GM19023 (cell line): ENCODE measurements at regions not wholly inside any gene's neighbourhood (a gene's known extent, or its start where the extent isn't known, plus 50 kb on each side); places are given as distances from the start of the nearest gene placed in this dataset.

Source experiments
- ATAC-seq: cut with Tn5 transposase; IDR thresholded peaks from one replicate; pipeline ENCODE4 v1.9.1; 2021; ENCODE audit warnings: mild to moderate bottlenecking, moderate library complexity; ENCODE audit not compliant: unreplicated experiment

DNA sequence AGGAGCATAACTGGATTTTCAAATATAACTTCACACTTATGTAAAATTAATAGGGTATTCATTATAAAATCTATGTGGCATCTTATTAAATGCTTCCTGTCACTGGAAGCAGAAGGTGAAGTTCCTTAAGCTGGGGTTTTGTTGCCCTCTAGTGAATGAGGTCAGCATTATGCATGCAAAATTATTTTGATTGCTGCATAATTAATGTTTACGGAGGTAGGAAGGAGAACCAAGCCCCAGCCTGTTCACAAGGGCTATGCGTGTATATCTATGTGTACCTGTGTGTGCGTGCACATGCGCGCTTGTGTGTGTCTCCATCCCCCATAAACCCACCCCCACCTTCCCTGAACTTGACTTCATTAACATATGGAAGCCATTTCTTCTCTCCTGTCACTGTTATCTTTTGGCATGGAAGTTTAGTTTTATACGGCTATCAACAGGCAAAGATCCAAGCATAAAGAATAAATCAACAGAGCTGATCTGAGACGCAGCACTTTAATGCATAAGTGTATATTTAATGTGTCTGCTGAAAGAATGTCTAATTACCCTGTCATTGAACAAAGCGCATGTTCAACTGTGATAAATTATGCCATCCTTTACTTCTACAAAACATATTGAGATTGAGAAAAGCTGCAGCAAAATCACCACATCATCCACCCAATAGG, 90.2 kb upstream of the CDH4 start:
- ATAC-seq: no peak

DNA sequence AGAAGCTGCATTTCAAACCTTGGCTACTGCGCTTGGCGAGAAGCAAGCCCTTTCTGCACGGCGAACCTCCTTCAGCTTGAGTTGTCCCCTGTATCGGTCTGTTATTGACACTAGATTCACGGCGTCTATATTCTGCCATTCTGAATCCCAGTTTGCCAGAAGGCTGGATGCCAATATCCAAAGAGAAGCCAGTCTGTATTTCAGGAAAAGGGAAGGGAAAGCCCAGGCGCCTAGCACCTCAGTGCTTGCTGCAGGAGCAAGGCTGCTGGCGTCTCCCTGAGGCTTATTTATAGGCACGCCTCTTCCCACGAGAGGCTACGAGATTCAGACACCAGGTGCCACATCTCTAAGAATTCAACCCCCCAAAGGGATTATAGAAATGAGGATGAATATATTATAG, 89.6 kb upstream of the CDH4 start:
- no peak for ATAC-seq

DNA sequence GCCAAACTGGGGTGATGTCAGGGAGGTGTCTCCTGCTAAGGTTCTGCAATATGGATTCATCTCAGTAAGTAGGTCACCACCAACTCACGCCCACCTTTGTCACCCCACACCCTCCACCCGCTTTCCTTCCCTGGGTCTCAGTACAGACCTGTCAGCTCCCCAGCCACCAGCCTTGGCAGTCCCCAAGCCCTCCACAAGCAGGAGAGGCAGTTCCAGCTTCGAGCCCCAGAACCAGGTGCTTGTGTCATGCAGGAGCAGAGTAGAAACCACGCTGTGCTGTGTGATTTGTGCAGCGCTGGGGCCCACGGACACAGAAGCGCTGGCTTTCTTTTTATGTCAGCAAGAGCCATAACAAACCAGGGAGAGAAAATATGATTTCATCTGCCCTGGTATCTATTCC, 89.0 kb upstream of the CDH4 start:
- no peak for ATAC-seq

DNA sequence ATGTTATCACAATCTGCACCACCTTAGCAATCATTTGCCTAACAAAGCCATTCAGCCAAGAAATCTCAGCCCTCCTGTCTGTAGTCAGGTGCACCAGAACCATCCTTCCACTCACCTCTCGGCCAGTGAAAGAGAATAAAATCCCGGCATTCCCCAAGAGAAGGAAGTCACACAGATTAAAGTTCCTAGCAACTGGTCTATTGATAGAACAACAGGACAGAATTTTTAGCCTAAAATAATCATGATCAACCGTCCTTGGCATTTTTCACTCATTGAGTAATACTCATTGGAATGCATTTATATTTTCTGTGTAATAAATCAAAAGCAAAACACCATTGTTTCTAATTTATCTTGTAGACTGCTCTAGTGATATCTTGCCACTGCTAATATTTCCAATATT, 85.7 kb upstream of the CDH4 start:
- ATAC-seq: no peak

DNA sequence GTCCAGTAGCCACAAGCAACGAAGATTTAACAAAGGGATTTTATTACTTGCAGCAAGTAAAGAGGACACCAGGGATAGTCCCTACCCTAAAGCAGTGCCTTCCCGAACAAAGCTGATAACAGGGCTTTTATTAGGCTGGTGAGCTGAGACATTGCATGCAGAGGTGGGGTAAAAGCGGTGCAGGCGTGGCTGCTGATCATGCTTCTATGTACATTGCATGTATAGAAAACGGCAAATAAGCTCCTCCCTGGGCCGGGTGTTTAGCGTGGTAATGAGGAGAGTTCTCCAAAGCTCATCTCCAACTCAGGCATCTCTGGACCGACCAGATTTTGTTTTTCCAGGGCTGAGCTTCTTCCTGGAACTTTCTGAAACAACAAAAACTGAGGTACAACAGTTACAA, 83.5 kb upstream of the CDH4 start:
- ATAC-seq: no peak

DNA sequence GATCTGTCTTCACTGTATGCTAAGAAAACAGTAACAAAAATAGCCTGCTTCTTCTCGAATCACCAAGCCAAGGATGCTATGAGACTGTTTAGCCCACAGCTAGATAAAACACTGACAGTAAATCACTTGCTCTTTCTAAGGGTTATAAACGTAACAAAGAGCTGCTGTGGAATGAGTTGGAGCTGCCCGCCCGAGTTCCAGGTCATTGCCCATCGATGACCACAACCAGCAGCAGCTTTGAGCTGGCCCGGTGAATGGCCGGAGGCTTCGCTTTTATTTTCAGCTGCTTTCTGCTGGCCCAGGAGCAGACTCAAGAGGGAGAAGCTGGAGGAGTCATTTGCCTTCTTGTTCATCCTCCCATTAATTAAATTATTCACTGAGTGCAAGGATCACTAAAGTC, 82.2 kb upstream of the CDH4 start:
- no peak for ATAC-seq

DNA sequence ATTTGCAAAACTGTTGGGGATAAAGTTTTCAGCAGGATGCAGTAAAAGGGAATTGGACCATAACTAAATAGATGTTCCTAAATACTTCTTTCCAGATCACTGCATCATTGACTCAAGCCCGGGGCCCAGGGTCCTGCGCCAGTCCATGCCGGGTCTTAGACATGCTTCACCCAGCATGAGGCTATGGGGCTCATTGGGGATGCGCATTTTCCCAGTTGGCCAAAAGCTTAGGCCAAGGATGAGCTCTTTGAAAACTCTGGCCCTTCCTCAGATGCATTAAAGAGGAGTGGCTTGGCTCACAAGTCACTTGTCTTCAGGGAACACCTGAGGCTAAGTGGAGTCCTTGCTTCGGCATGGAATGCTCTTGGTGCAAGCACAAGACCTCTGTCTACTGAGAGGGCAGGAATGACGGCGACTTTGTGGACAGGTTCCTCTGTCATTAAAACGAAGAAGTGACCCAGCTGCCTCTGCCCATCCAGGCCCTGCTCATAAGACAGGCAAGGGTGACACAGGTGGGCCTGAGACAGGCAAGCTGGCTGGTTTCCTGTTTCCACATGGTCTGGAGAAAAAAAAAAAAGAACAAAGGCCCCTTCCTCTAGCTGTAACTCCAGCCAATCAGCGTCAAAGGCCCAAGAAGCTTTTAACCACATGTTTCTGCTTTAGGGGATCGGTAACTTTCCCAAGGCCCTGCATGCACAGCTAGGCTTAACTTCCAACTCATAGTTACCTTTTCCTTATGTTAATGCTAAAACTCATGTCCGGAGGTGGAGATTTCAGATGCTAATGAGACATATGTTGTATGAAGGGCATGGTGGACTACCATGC, 81.4 kb upstream of the CDH4 start:
- no peak for ATAC-seq

DNA sequence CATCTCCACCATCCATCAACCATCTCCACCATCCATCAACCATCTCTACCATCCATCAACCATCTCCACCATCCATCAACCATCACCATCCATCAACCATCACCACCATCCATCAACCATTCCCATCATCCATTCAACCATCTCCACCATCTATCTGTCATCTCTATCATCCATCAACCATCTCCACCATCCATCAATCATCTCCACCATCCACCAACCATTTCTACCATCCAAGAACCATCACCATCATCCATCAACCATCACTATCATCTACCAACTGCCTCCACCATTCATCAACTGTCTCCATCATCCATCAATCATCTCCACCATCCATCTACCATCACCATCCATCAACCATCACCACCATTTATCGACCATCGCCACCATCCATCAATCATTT, 78.8 kb upstream of the CDH4 start:
- ATAC-seq: no peak

DNA sequence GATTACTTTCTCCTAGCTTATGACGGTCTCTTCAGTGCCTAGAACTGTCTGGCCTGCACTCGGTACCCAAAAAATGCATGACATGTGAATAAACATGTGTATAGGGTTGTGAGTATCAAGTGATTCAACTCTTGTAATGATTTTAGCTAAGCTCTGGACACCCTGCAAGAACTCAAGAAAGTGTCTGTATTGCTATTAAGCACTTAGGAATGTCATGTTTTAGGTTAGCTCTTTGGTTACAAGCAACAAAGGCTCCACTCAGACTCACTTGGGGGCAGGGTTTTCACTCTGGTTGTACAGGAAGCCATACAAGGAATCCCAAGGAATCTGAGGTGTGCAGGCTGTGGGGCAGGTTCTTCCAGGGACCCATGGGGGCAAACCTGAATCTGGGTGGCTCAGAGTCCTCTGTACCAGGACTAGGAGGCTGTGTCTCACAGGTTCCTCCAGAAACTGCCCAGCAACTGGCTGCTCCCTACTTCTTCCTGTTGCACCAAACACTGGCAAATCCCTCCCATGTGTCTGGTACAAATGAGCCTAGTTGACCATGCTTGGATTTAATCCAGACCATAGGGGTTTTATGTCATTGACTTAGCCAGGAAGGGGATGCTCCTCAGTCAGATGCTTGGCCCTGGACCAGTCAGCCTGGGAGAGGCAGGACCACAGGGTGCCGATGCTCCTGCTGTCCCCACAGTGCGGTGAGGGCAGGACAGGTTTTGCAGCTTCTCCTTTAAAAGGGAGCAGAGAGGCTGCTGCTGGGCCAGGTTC, 77.9 kb upstream of the CDH4 start:
- ATAC-seq: no peak

DNA sequence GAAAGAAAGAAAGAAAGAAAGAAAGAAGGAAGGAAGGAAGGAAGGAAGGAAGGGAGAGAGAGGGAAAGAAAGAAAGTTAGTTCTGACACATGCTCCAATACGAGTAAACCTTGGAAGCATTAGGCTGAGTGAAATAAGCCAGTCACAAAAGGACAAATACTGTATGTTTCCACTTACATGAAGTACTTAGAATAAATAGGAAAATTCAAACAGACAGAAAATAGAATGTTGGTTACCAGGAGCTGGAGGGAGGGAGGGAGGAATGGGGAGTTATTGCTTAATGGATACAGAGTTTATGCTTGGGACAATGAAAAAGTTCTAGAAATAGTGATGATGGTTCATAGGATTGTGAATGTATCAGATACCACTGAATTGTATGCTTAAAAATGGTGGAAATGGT, 75.2 kb upstream of the CDH4 start:
- ATAC-seq: no peak

DNA sequence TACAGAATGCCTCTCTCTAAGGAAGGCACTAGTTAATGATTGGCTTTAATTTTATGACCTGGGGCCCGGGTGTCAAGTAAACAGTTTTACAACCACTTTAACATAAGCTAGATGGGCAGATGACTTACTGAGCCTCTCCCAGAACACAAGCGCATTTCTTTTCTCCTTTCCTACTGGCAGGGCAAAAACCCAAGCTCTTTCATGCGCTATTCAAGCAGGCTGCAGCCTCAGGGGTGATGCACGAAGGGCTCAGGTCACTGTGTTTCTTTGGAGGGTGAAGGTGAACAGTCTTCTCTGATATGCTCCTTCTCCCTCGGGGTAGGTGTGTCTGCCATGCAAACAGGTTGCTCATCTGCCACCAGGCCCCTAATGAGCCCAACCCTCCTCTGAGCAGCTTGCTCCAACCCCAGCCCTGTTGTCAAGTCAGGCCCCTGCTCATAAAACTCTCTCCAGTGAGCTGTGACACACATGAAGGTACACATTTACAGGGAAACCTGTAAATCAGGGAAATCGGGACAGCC, 73.5 kb upstream of the CDH4 start:
- no peak for ATAC-seq

DNA sequence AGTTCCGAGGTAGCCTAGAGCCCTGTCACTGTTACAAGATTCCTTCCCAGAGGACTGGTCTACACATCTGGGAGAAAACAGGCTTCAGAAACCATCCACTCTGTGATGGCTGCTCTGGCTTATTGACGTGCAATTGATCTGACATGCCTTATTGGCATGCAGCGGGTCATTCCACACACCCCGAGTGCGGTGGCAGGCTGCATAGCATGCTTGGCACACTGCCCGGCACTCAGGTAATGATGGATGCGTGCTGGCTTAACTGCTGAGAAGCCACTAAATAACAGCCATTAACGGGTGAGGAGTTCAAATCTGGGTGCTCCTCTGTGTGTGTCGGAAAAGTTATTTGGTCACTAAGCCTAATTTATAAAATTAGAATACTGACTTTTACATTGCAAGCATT, 67.9 kb upstream of the CDH4 start:
- ATAC-seq: no peak

DNA sequence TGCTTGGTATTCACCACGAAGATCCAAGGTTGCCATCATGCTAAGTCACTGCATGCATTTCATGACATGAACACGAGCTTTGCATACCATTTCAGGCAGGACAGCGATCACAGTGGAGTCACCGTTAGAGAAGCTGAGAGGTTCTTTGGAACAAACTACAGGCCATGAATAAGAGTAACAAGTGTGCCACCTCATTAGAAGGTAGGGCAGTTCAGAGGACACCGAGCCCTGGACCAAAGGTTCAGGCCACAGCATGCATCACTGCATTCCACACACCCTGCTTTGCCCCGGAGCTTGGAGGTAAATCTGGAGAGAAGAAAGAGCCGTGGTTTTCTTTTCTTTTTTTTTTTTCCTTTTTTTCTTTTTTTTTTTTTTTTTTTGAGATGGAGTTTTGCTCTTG, 66.9 kb upstream of the CDH4 start:
- ATAC-seq: no peak

DNA sequence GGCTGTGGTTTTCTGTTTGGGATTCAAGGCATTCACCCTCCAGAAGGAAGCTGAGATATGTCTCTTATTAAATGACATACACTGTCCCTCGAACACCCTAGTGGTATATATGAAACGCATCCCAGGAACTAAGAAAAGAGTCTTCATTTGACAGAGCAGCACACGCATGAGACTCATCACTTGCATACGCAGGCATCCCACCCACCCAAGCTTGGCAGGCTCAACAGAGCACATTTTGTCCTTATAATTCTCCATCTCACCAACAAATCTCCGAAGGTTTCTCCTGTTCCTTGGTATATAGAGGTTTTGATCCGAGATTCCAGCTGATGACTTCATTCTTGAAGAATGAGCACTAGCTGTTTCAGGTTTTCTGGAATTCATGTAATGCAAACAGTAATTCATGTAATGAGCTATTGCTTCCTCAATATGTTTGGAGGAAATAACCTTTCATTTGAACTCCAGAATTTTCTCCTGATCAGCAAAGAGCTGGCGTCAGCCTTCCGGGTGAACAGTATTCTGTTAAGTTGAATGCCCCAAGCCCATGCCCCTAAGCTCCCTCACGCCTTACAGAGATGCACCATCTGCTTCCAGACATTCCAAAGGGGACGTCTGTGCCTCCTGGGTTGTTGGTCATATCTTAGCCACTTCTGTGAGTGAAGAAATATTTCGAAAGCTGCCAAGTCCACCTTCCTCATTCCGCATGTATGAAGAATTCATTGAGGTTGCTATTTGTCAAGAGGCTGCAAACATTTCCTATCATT, 66.0 kb upstream of the CDH4 start:
- ATAC-seq: no peak

DNA sequence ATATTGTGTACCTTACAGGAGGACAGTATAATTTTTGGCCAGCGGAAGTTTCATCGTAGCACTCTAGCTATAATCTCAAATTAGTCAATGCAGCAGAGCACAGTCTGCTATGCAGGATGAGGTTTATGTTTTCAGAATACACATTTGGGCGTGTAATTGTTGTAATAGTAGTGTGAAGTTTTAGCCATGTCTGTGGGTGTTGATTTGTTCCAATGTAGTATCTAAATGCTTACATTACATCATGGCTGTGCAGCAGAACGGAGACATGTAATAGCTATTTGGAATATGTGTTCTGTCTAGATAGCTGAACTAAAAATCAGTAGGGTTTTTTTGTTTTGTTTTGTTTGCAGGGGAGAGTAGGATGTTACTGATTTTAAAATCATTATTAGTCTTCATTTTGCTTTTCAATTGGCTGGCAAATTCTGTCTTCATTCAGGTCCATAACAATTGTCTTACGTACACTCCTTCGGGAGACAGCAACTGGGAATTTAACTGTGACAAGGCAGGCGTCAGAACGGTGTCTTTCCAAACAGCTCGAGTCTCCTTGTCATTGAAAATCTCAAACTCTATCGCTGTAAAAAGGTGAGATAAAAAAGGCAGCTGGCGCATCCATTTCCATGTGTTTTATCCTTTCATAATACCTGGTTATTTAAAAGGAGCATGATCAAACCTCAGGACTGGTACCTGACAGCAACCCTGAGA, 65.1 kb upstream of the CDH4 start:
- ATAC-seq: no peak

DNA sequence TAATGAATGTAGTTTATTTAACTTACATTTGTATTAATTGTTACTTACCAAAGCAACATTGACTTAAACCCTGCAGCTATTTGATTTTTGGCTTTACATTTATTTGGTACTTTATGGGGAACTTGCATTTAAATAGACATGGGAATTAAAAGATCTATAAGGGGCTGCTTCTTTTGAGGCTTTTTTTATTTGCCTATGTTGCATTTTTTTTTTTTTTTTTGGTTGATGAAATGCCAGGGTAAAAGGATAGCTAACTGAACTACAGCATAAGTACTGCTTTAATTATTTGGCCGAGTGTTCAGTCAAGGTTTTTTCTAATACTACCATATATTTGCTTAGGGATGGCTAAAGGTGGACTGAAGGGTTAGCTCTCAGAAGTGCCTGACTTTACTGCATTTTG, 62.5 kb upstream of the CDH4 start:
- no peak for ATAC-seq

DNA sequence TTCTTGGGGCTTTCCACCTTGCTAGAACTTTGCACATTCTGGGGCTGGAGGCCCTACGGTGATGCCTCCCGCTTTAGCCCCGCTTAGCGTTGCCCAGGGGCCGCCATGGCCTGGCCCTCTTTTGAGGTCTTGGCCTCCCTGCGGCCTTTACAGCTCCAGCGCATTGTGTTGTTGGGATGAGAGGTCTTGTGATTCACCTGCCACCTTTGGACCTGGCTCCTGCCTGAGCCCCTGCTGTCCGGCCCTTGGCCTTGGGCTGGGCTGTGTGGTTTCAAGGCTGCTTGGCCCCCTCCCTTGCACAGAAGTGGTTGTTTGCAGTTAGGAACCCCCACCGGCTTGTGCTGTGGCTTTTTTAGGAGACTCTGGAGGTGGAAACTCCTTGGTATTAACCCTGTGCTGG, 61.0 kb upstream of the CDH4 start:
- ATAC-seq: no peak

DNA sequence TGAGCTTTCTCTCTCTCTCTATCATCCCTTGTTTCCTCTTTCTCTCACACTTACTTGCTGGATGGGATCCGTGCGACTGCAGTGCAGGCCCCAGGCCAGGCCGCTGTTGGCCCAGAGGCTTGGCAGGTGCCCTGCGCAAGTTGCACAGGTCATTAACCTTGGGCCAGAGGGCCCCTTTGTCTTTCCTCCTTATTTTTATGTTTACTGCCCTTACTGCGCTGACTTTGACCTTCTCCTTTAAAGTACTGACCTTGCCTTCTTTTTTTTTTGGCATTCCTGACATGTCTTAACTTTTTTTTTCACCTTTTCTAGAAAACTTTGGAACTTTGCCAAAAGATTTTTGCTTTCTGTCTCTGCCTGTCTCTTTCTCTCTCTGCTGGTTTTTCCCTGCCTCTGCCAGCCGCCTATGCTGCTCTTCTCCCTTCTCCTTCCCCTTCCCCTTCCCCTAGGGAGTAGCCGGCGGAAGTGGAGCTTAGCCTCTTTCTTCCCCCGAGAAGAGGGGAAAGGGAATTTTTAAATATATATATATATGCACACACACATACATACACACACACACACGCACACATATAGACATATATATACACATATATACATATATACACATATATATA, 59.6 kb upstream of the CDH4 start:
- ATAC-seq: no peak

DNA sequence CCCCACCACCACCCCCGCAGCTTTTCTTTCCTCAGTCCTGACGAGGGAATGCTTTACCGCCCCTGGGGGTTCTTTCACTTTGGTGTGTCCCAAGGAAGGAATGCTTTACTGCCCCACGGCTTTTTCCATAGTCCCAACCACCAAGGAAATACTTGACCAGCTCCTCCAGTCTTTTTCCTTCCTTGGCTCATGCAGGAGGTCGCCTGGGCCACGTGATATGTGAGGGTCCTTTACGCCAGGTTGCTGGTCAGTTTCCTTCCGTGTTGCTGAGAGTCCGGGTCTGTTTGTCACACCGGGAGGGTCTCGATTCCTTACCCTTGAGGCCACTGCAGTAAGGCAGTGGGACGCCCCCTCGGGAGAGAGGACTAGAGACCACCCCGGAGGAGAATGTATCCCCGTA, 58.9 kb upstream of the CDH4 start:
- ATAC-seq: no peak
